H1 (cell line): ENCODE measurements at regions not wholly inside any gene's neighbourhood (a gene's known extent, or its start where the extent isn't known, plus 50 kb on each side); places are given as distances from the start of the nearest gene placed in this dataset.

Experiments
- CTCF ChIA-PET: fragments of 300-600 bp; sonication (Branson Sonifier 250); formaldehyde crosslinking; loops from one replicate; lab custom pipeline; 2021; ENCODE audit not compliant: partially characterized antibody; lab: Charles Lee
- POLR2A ChIA-PET: fragments of 300-600 bp; sonication (Branson Sonifier 250); formaldehyde crosslinking; loops from one replicate; lab custom pipeline; 2021; ENCODE audit warnings: inconsistent platforms; ENCODE audit not compliant: partially characterized antibody; lab: Charles Lee
- DNase-seq, 2 experiments: peaks; one replicate each; pipeline versions ENCODE4 v3.0.0 to v3.0.0-alpha.2; 2010 to 2022; ENCODE audit warnings: low spot score in 2 of 2, low read depth in 1 of 2, mixed read lengths in 1 of 2
- FAIRE-seq: peaks from 2 replicates; lab custom pipeline; 2011; peaks lifted over from hg19 to GRCh38; lab: Jason Lieb, UNC
- H2AFZ ChIP-seq: 2 replicates; pipeline ENCODE4 v1.8.1; 2012; ENCODE audit warnings: low read length, inconsistent platforms
- H2AK5ac ChIP-seq: 2 replicates; pipeline ENCODE4 v1.6.1; 2013; ENCODE audit warnings: low read depth, low read length
- H2BK120ac ChIP-seq: replicated peaks from 2 replicates; pipeline ENCODE3; 2013; ENCODE audit warnings: low read depth, low read length, inconsistent platforms
- H2BK12ac ChIP-seq: 2 replicates; pipeline ENCODE4 v1.6.1; 2013; ENCODE audit warnings: low read depth, low read length
- H2BK15ac ChIP-seq: 2 replicates; pipeline ENCODE4 v1.6.1; 2013; ENCODE audit warnings: low read length
- H2BK20ac ChIP-seq: 2 replicates; pipeline ENCODE4 v1.6.1; 2013; ENCODE audit warnings: low read length
- H2BK5ac ChIP-seq: 2 replicates; pipeline ENCODE4 v1.6.1; 2013; ENCODE audit warnings: low read depth, low read length
- H3K14ac ChIP-seq: 2 replicates; pipeline ENCODE4 v1.6.1; 2013; ENCODE audit warnings: inconsistent platforms; ENCODE audit not compliant: insufficient read length
- H3K18ac ChIP-seq: 2 replicates; pipeline ENCODE4 v1.6.1; 2013; ENCODE audit warnings: low read length; ENCODE audit errors: extremely low read depth
- H3K23ac ChIP-seq: 2 replicates; pipeline ENCODE4 v1.6.1; 2013; ENCODE audit warnings: inconsistent platforms; ENCODE audit not compliant: insufficient read length
- H3K23me2 ChIP-seq: 2 replicates; pipeline ENCODE4 v1.6.1; 2013; ENCODE audit warnings: low read depth, low read length
- H3K27ac ChIP-seq: 2 replicates; pipeline ENCODE4 v1.6.1; 2011; ENCODE audit warnings: low read depth, low read length, inconsistent platforms
- H3K27me3 ChIP-seq, 4 experiments: replicated peaks in 1 of 4; 1 replicate in 1 of 4; 2 replicates in 3 of 4; pipeline versions ENCODE4 v1.6.1 to v1.8.1; 2011 to 2013; ENCODE audit warnings: low read length in 3 of 4, mild to moderate bottlenecking in 3 of 4, inconsistent platforms in 2 of 4, mixed read lengths in 2 of 4, moderate library complexity in 1 of 4; ENCODE audit not compliant: control insufficient read depth in 3 of 4, insufficient read depth in 3 of 4; ENCODE audit errors: extremely low read depth in 1 of 4
- H3K36me3 ChIP-seq, 4 experiments: 2 replicates each; pipeline versions ENCODE4 v1.6.1 to v1.8.1; 2011 to 2013; ENCODE audit warnings: mild to moderate bottlenecking in 4 of 4, low read length in 3 of 4, moderate library complexity in 2 of 4, control low read depth in 1 of 4, inconsistent platforms in 1 of 4; ENCODE audit not compliant: insufficient read depth in 4 of 4, control insufficient read depth in 2 of 4
- H3K4ac ChIP-seq: replicated peaks from 2 replicates; pipeline ENCODE3; 2013; ENCODE audit warnings: low read length, low read depth, mixed read lengths, inconsistent platforms; ENCODE audit not compliant: insufficient read length
- H3K4me1 ChIP-seq, 4 experiments: replicated peaks in 1 of 4; 1 replicate in 1 of 4; 2 replicates in 3 of 4; pipeline versions ENCODE4 v1.6.1 to v1.8.1; 2011 to 2013; ENCODE audit warnings: low read length in 3 of 4, inconsistent platforms in 2 of 4, mixed read lengths in 1 of 4; ENCODE audit not compliant: insufficient read depth in 4 of 4, control insufficient read depth in 3 of 4
- H3K4me2 ChIP-seq, 2 experiments: 2 replicates each; pipeline versions ENCODE4 v1.6.1 to v1.8.1; 2011 to 2013; ENCODE audit warnings: low read depth in 2 of 2, low read length in 2 of 2, control low read depth in 1 of 2, inconsistent platforms in 1 of 2, mild to moderate bottlenecking in 1 of 2; ENCODE audit not compliant: insufficient read depth in 1 of 2
- H3K4me3 ChIP-seq, 4 experiments: fragments of 200-600, 300-600 bp in 1 of 4; sonication (generic), shearing (Covaris generic), sonication (Bioruptor Twin) in 1 of 4; 2 replicates each; pipeline versions ENCODE4 v1.5.1 to v1.8.1; 2011 to 2016; ENCODE audit warnings: low read length in 4 of 4, low read depth in 3 of 4, control low read depth in 2 of 4, inconsistent platforms in 2 of 4, mild to moderate bottlenecking in 2 of 4, mixed read lengths in 1 of 4, moderate library complexity in 1 of 4; ENCODE audit not compliant: insufficient read depth in 2 of 4; ENCODE audit errors: extremely low read depth in 1 of 4
- H3K56ac ChIP-seq: replicated peaks from 2 replicates; pipeline ENCODE3; 2013; ENCODE audit warnings: low read depth, mild to moderate bottlenecking, mixed read lengths, low read length, inconsistent platforms; ENCODE audit not compliant: insufficient read length
- H3K79me1 ChIP-seq: 2 replicates; pipeline ENCODE4 v1.6.1; 2013; ENCODE audit warnings: low read depth, low read length, control low read depth
- H3K79me2 ChIP-seq, 2 experiments: 2 replicates each; pipeline versions ENCODE4 v1.6.1 to v1.8.1; 2012 to 2013; ENCODE audit warnings: low read length in 2 of 2, mild to moderate bottlenecking in 2 of 2, inconsistent platforms in 1 of 2; ENCODE audit not compliant: insufficient read depth in 2 of 2, control insufficient read depth in 1 of 2
- H3K9ac ChIP-seq, 4 experiments: replicated peaks in 1 of 4; 1 replicate in 1 of 4; 2 replicates in 3 of 4; pipeline versions ENCODE4 v1.6.1 to v1.8.1; 2011 to 2013; ENCODE audit warnings: low read depth in 3 of 4, low read length in 3 of 4, control low read depth in 2 of 4, mild to moderate bottlenecking in 2 of 4, moderate library complexity in 2 of 4, inconsistent platforms in 1 of 4; ENCODE audit errors: extremely low read depth in 1 of 4
- H3K9me3 ChIP-seq, 2 experiments: 2 replicates each; pipeline versions ENCODE4 v1.6.1 to v1.8.1; 2012 to 2013; ENCODE audit warnings: mild to moderate bottlenecking in 2 of 2, moderate library complexity in 2 of 2, control low read depth in 1 of 2, inconsistent platforms in 1 of 2, low read depth in 1 of 2, low read length in 1 of 2, mixed read lengths in 1 of 2; ENCODE audit not compliant: insufficient read depth in 2 of 2
- H4K20me1 ChIP-seq, 2 experiments: replicated peaks in 1 of 2; 2 replicates each; pipeline versions ENCODE3 to v1.8.1; 2011 to 2013; ENCODE audit warnings: inconsistent platforms in 2 of 2, low read length in 2 of 2, mild to moderate bottlenecking in 1 of 2; ENCODE audit not compliant: insufficient read depth in 2 of 2, control insufficient read depth in 1 of 2
- H4K5ac ChIP-seq: 2 replicates; pipeline ENCODE4 v1.6.1; 2013; ENCODE audit warnings: low read length, low read depth, mixed read lengths, inconsistent platforms; ENCODE audit not compliant: insufficient read length
- H4K8ac ChIP-seq: 2 replicates; pipeline ENCODE4 v1.8.0; 2013; ENCODE audit warnings: mild to moderate bottlenecking, moderate library complexity, low read length, inconsistent platforms; ENCODE audit not compliant: insufficient read depth; ENCODE audit errors: extremely low read depth
- H4K91ac ChIP-seq: replicated peaks from 2 replicates; pipeline ENCODE3; 2013; ENCODE audit warnings: low read length, mixed read lengths, inconsistent platforms; ENCODE audit not compliant: insufficient read length
- KDM4A ChIP-seq: IDR thresholded peaks from one replicate; pipeline ENCODE4 v1.7.1; 2012; ENCODE audit warnings: low read depth, mild to moderate bottlenecking, moderate library complexity, low read length, inconsistent platforms; ENCODE audit not compliant: severe bottlenecking
- ZNF274 ChIP-seq: IDR thresholded peaks from 2 replicates; pipeline ENCODE4 v1.7.0; 2012; ENCODE audit warnings: low read length, borderline replicate concordance; ENCODE audit errors: extremely low read depth
- WGBS, 2 experiments: shearing (Covaris generic) in 1 of 2; methylation state at CpG; one replicate each; pipeline versions ENCODE4 v1.1.6 to v1.1.7; 2013 to 2015; ENCODE audit warnings: low lambda C conversion rate in 2 of 2, mixed read lengths in 2 of 2, inconsistent platforms in 1 of 2, low coverage in 1 of 2, missing lambda C conversion rate in 1 of 2; ENCODE audit not compliant: insufficient replicate concordance in 2 of 2, insufficient coverage in 1 of 2, insufficient read length in 1 of 2; ENCODE audit errors: extremely low coverage in 1 of 2, missing lambda C conversion rate in 1 of 2; 5-methylcytosine and 5-hydroxymethylcytosine counted together

- H2BK120ac ChIP-seq: no peak overlapping the region
- no peak overlapping the region for H3K4ac ChIP-seq
- ChIA-PET POLR2A (no interaction called here), CTCF (interaction anchor here (0.8 kb wide), 1 partner anchor 10 kb away, joined by 3 read pairs; no protein-coding TSS in a partner anchor)
- no peaks in the 10 kb centered on the region for H3K79me2 ChIP-seq
- no peak overlapping the region for H2AFZ ChIP-seq
- no peaks in the 10 kb centered on the region for H3K4me1 ChIP-seq
- no peaks in the 10 kb centered on the region for H4K20me1 ChIP-seq
- no peak overlapping the region for H4K91ac ChIP-seq
- H2AK5ac ChIP-seq: no peak overlapping the region
- H3K9me3 ChIP-seq: no peaks in the 10 kb centered on the region
- H4K8ac ChIP-seq: no peak overlapping the region
- H4K5ac ChIP-seq: no peak overlapping the region
- H3K23ac ChIP-seq: no peak overlapping the region
- no peaks in the 10 kb centered on the region for H3K23me2 ChIP-seq
- FAIRE-seq (no peak), DNase-seq (no peak)
- no peak overlapping the region for H3K4me3 ChIP-seq
- H3K14ac ChIP-seq: no peak overlapping the region
- no peak overlapping the region for H3K27ac ChIP-seq
- H3K27me3 ChIP-seq: no peaks in the 10 kb centered on the region
- no peak overlapping the region for H2BK12ac ChIP-seq
- no peaks in the 10 kb centered on the region for H3K36me3 ChIP-seq
- no peak overlapping the region for H2BK15ac ChIP-seq
- H3K4me2 ChIP-seq: no peak overlapping the region
- no peak overlapping the region for H3K56ac ChIP-seq
- no peak overlapping the region for H3K18ac ChIP-seq
- H3K79me1 ChIP-seq: no peaks in the 10 kb centered on the region
- 95% methylated on average over 1 of the region's 1 CpG; no CpG with 5 or more reads in 1 of the 2 experiments for WGBS, 2 experiments
- H3K9ac ChIP-seq: no peak overlapping the region
- H2BK5ac ChIP-seq: no peak overlapping the region
- H2BK20ac ChIP-seq: no peak overlapping the region
- no peak for TF ChIP-seq ZNF274
- no peak for TF ChIP-seq KDM4A
These were observed 157.8 kb downstream of the TPBG start for GRCh38 chr6:82521369-82521768.
